Spleen (tissue), 7 donors: ENCODE measurements at regions not wholly inside any gene's neighbourhood (a gene's known extent, or its start where the extent isn't known, plus 50 kb on each side); places are given as distances from the start of the nearest gene placed in this dataset.

Experiments
- CTCF ChIP-seq, 11 experiments: fragments of 200-600 bp in 7 of 11; fragments of 450-650 bp in 4 of 11; sonication (generic) in 4 of 11; IDR thresholded peaks in 8 of 11; conservative IDR thresholded peaks in 3 of 11; 1 replicate in 7 of 11; 2 replicates in 4 of 11; pipeline versions ENCODE4 v1.4.0 to v1.8.0; 2016 to 2021; ENCODE audit warnings: antibody characterized with exemption in 11 of 11, inconsistent platforms in 4 of 11, mild to moderate bottlenecking in 1 of 11
- POLR2AphosphoS5 ChIP-seq, 3 donors: sonication (generic); formaldehyde crosslinking; IDR thresholded peaks; one replicate each; pipeline ENCODE4 v1.5.1; 2017; ENCODE audit warnings: antibody characterized with exemption in 3 of 3
- donor health status: DM: no; HTN: no; CAD: no; lungs with moderate emphysema.
- donor health status: DM: no; HTN: no; CAD: no.
- donor health status: DM: no; HTN: no; CAD: no.

GRCh38 chr10:124170631-124171030, 77.2 kb upstream of the CHST15 start:
- TF ChIP-seq CTCF (IDR thresholded peaks at IDR 0.05 in 8 of 11, conservative IDR thresholded peaks at IDR 0.05 in 3 of 11) (no peak), POLR2AphosphoS5 (IDR thresholded peaks at IDR 0.05) (no peak)
